ENCODE measurements at regions not wholly inside any gene's neighbourhood (a gene's known extent, or its start where the extent isn't known, plus 50 kb on each side); places are given as distances from the start of the nearest gene placed in this dataset.
"Not testable (repeated sequence)": the region's sequence is repeated elsewhere in the genome, so short reads cannot be mapped to it uniquely, and the experiment has no call there.

GRCh38 chr5:91607675-91608074 lies 224.6 kb upstream of the ARRDC3 start:
- Histone ChIP-seq H3K27me3 (ENCODE audit: control insufficient read depth in 1 of 2, insufficient read depth in 2 of 2, low read length in 2 of 2) (no peaks in the 10 kb centered on the region), H3K4me3 (ENCODE audit: low read depth in 1 of 2, low read length in 2 of 2) (no peak overlapping the region), H3K4me1 (ENCODE audit: insufficient read depth, low read length) (no peaks in the 10 kb centered on the region), H3K36me3 (ENCODE audit: insufficient read depth, low read length) (no peaks in the 10 kb centered on the region), H3K9ac (ENCODE audit: low read length) (no peak overlapping the region), H3K9me3 (ENCODE audit: low read length) (no peaks in the 10 kb centered on the region), H3K27ac (ENCODE audit: low read depth, low read length) (no peak overlapping the region)

GRCh38 chr5:91599863-91600262 lies 216.7 kb upstream of the ARRDC3 start:
- H3K36me3 ChIP-seq (ENCODE audit: insufficient read depth, low read length), result no peaks in the 10 kb centered on the region
- no peaks in the 10 kb centered on the region for H3K9me3 ChIP-seq (ENCODE audit: low read length)
- H3K4me1 ChIP-seq (ENCODE audit: insufficient read depth, low read length), result no peaks in the 10 kb centered on the region
- H3K27ac ChIP-seq (ENCODE audit: low read depth, low read length), result no peak overlapping the region
- no peak overlapping the region for H3K4me3 ChIP-seq (ENCODE audit: low read depth in 1 of 2, low read length in 2 of 2)
- no peak overlapping the region for H3K9ac ChIP-seq (ENCODE audit: low read length)
- no peaks in the 10 kb centered on the region for H3K27me3 ChIP-seq (ENCODE audit: control insufficient read depth in 1 of 2, insufficient read depth in 2 of 2, low read length in 2 of 2)

- H3K9me3 ChIP-seq (ENCODE audit: low read length), result no peaks in the 10 kb centered on the region
- no peaks in the 10 kb centered on the region for H3K4me1 ChIP-seq (ENCODE audit: insufficient read depth, low read length)
- H3K27me3 ChIP-seq (ENCODE audit: control insufficient read depth in 1 of 2, insufficient read depth in 2 of 2, low read length in 2 of 2), result no peaks in the 10 kb centered on the region
- no peak overlapping the region for H3K27ac ChIP-seq (ENCODE audit: low read depth, low read length)
- H3K9ac ChIP-seq (ENCODE audit: low read length), result no peak overlapping the region
- no peaks in the 10 kb centered on the region for H3K36me3 ChIP-seq (ENCODE audit: insufficient read depth, low read length)
- H3K4me3 ChIP-seq (ENCODE audit: low read depth in 1 of 2, low read length in 2 of 2), result no peak overlapping the region
Measured at GRCh38 chr5:91598216-91598615, 215.1 kb upstream of the ARRDC3 start.

GRCh38 chr5:91595424-91595823 lies 212.3 kb upstream of the ARRDC3 start:
- no peak overlapping the region for H3K9ac ChIP-seq (ENCODE audit: low read length)

GRCh38 chr5:91591076-91591475 lies 208.0 kb upstream of the ARRDC3 start:
- Histone ChIP-seq H3K27ac (ENCODE audit: low read depth, low read length) (no peak overlapping the region), H3K9me3 (ENCODE audit: low read length) (no peaks in the 10 kb centered on the region), H3K27me3 (ENCODE audit: control insufficient read depth in 1 of 2, insufficient read depth in 2 of 2, low read length in 2 of 2) (no peaks in the 10 kb centered on the region), H3K4me3 (ENCODE audit: low read depth in 1 of 2, low read length in 2 of 2) (no peak overlapping the region), H3K36me3 (ENCODE audit: insufficient read depth, low read length) (no peaks in the 10 kb centered on the region), H3K9ac (ENCODE audit: low read length) (no peak overlapping the region), H3K4me1 (ENCODE audit: insufficient read depth, low read length) (no peaks in the 10 kb centered on the region)

More at GRCh38 chr5:91595424-91595823, 212.3 kb upstream of the ARRDC3 start:
- Histone ChIP-seq H3K4me1 (ENCODE audit: insufficient read depth, low read length) (no peaks in the 10 kb centered on the region), H3K9me3 (ENCODE audit: low read length) (no peaks in the 10 kb centered on the region), H3K27ac (ENCODE audit: low read depth, low read length) (no peak overlapping the region), H3K36me3 (ENCODE audit: insufficient read depth, low read length) (no peaks in the 10 kb centered on the region), H3K4me3 (ENCODE audit: low read depth in 1 of 2, low read length in 2 of 2) (no peak overlapping the region), H3K27me3 (ENCODE audit: control insufficient read depth in 1 of 2, insufficient read depth in 2 of 2, low read length in 2 of 2) (no peaks in the 10 kb centered on the region)

DNA sequence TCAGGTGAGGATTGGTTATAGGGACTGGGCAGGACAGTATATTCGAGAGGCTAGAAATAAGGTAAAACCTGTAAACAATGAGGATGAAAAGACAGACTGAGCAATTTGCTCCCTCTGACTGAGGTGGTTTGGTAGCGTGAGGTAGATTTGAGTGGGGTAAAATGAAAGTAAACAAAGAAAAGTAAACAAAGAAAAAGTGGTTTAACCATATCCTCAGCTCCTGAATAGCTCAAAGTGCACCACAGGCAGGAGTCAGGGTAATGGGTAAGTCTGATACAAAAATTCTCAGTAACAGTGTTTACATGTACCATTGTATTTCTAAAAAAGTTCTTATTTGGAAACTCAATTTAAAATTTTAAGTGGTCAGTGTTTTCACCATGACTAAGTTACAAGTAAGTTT lies 203.1 kb upstream of the ARRDC3 start:
- H3K4me1 ChIP-seq (ENCODE audit: insufficient read depth, low read length), result no peaks in the 10 kb centered on the region
- no peaks in the 10 kb centered on the region for H3K9me3 ChIP-seq (ENCODE audit: low read length)
- no peaks in the 10 kb centered on the region for H3K36me3 ChIP-seq (ENCODE audit: insufficient read depth, low read length)
- H3K27ac ChIP-seq (ENCODE audit: low read depth, low read length), result no peak overlapping the region
- no peak overlapping the region for H3K9ac ChIP-seq (ENCODE audit: low read length)
- no peaks in the 10 kb centered on the region for H3K27me3 ChIP-seq (ENCODE audit: control insufficient read depth in 1 of 2, insufficient read depth in 2 of 2, low read length in 2 of 2)
- no peak overlapping the region for H3K4me3 ChIP-seq (ENCODE audit: low read depth in 1 of 2, low read length in 2 of 2)

DNA sequence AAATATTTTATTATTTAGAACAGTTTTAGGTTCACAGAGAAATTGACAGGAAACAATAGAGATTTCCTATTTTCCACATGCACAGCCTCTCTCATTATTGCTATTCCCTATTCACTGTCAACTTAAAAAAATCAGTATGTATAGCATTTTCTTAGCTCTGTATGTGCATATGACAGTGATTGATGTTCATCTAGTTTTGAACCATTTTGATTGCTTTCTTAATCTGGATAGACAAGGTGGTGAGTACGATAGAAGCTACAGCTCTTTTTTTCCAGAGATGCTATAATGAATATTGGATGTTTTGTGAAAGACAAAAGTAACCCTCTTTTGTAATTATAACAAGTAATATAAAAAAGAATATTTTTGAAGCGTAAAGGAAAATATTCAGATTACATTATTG lies 201.2 kb upstream of the ARRDC3 start:
- Histone ChIP-seq H3K4me3 (ENCODE audit: low read depth in 1 of 2, low read length in 2 of 2) (no peak overlapping the region), H3K36me3 (ENCODE audit: insufficient read depth, low read length) (no peaks in the 10 kb centered on the region), H3K9ac (ENCODE audit: low read length) (no peak overlapping the region), H3K27ac (ENCODE audit: low read depth, low read length) (no peak overlapping the region), H3K4me1 (ENCODE audit: insufficient read depth, low read length) (no peaks in the 10 kb centered on the region), H3K27me3 (ENCODE audit: control insufficient read depth in 1 of 2, insufficient read depth in 2 of 2, low read length in 2 of 2) (no peaks in the 10 kb centered on the region), H3K9me3 (ENCODE audit: low read length) (no peaks in the 10 kb centered on the region)

- H3K4me3 ChIP-seq (ENCODE audit: low read depth in 1 of 2, low read length in 2 of 2); H3K9me3 ChIP-seq (ENCODE audit: low read length); H3K36me3 ChIP-seq (ENCODE audit: insufficient read depth, low read length); H3K9ac ChIP-seq (ENCODE audit: low read length); H3K4me1 ChIP-seq (ENCODE audit: insufficient read depth, low read length); H3K27me3 ChIP-seq (ENCODE audit: control insufficient read depth in 1 of 2, insufficient read depth in 2 of 2, low read length in 2 of 2); H3K27ac ChIP-seq (ENCODE audit: low read depth, low read length): not testable (repeated sequence)
Measured at GRCh38 chr5:91566012-91566411, 182.9 kb upstream of the ARRDC3 start.

GRCh38 chr5:91562922-91563321 lies 179.8 kb upstream of the ARRDC3 start:
- no peaks in the 10 kb centered on the region for H3K27me3 ChIP-seq (ENCODE audit: control insufficient read depth in 1 of 2, insufficient read depth in 2 of 2, low read length in 2 of 2)
- H3K4me1 ChIP-seq (ENCODE audit: insufficient read depth, low read length), result no peaks in the 10 kb centered on the region
- H3K9me3 ChIP-seq (ENCODE audit: low read length), result no peaks in the 10 kb centered on the region
- H3K4me3 ChIP-seq (ENCODE audit: low read depth in 1 of 2, low read length in 2 of 2), result no peak overlapping the region
- H3K36me3 ChIP-seq (ENCODE audit: insufficient read depth, low read length), result no peaks in the 10 kb centered on the region
- H3K9ac ChIP-seq (ENCODE audit: low read length), result no peak overlapping the region
- H3K27ac ChIP-seq (ENCODE audit: low read depth, low read length), result no peak overlapping the region

GRCh38 chr5:91541696-91542095 lies 158.6 kb upstream of the ARRDC3 start:
- Histone ChIP-seq H3K36me3 (ENCODE audit: insufficient read depth, low read length) (no peaks in the 10 kb centered on the region), H3K4me3 (ENCODE audit: low read depth in 1 of 2, low read length in 2 of 2) (no peak overlapping the region), H3K9ac (ENCODE audit: low read length) (no peak overlapping the region), H3K27me3 (ENCODE audit: control insufficient read depth in 1 of 2, insufficient read depth in 2 of 2, low read length in 2 of 2) (no peaks in the 10 kb centered on the region), H3K4me1 (ENCODE audit: insufficient read depth, low read length) (no peaks in the 10 kb centered on the region), H3K27ac (ENCODE audit: low read depth, low read length) (no peak overlapping the region), H3K9me3 (ENCODE audit: low read length) (no peaks in the 10 kb centered on the region)

- Histone ChIP-seq H3K4me3 (ENCODE audit: low read depth in 1 of 2, low read length in 2 of 2) (no peak overlapping the region), H3K9ac (ENCODE audit: low read length) (no peak overlapping the region), H3K27ac (ENCODE audit: low read depth, low read length) (no peak overlapping the region), H3K27me3 (ENCODE audit: control insufficient read depth in 1 of 2, insufficient read depth in 2 of 2, low read length in 2 of 2) (no peaks in the 10 kb centered on the region), H3K4me1 (ENCODE audit: insufficient read depth, low read length) (no peaks in the 10 kb centered on the region), H3K36me3 (ENCODE audit: insufficient read depth, low read length) (no peaks in the 10 kb centered on the region), H3K9me3 (ENCODE audit: low read length) (no peaks in the 10 kb centered on the region)
Measured at GRCh38 chr5:91538179-91538578, 155.1 kb upstream of the ARRDC3 start.

DNA sequence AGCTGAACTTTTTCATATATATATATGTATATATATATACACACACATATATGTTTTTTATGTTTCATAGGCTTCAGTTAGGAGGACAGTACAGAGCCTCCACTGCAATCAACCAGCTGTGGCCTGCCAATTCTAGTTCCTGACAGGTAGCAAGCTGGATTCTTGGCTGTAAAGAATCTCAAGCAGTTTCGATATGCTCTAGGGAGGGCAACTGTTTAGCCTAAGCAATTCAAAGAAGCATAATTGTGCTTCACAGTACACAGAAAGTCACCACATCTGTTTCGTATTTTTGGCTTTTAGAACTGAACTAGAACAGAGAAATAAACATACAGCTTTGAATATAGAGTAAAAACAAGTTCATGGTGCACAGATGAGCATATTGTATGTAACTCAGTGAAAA lies 152.4 kb upstream of the ARRDC3 start:
- Histone ChIP-seq H3K27me3 (ENCODE audit: control insufficient read depth in 1 of 2, insufficient read depth in 2 of 2, low read length in 2 of 2) (no peaks in the 10 kb centered on the region), H3K36me3 (ENCODE audit: insufficient read depth, low read length) (no peaks in the 10 kb centered on the region), H3K4me3 (ENCODE audit: low read depth in 1 of 2, low read length in 2 of 2) (no peak overlapping the region), H3K27ac (ENCODE audit: low read depth, low read length) (no peak overlapping the region), H3K4me1 (ENCODE audit: insufficient read depth, low read length) (no peaks in the 10 kb centered on the region), H3K9me3 (ENCODE audit: low read length) (no peaks in the 10 kb centered on the region), H3K9ac (ENCODE audit: low read length) (no peak overlapping the region)

Data from muscle layer of colon (tissue), 2 donors.